HG03565 (cell line): ENCODE measurements at regions not wholly inside any gene's neighbourhood (a gene's known extent, or its start where the extent isn't known, plus 50 kb on each side); places are given as distances from the start of the nearest gene placed in this dataset.
A peak's percentile ranks its signal among the peaks of the same experiment; 100 is the strongest.

ENCODE experiments used
- ATAC-seq: cut with Tn5 transposase; IDR thresholded peaks from one replicate; pipeline ENCODE4 v1.9.1; 2021; ENCODE audit warnings: mild to moderate bottlenecking, moderate library complexity; ENCODE audit not compliant: unreplicated experiment

DNA sequence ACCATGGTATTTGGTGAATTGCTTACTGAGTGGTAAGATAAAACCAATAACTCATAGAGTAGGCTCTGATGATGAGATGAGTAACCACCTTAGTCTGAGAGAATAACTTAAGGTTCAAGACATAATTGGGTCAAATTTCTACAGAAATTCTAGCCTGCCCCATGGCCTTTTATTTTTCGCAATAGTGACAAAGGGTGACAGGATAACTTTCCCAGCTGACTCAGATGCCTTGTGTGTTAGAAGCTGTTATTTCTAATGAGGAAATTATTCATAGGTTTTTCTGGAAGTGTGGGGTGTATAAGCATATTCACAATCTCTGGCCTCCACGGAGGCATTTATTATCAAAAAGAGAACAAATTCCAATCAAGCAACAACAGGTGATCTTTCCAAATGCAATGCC, 159.0 kb downstream of the NUP35 start:
- ATAC-seq: no peak

DNA sequence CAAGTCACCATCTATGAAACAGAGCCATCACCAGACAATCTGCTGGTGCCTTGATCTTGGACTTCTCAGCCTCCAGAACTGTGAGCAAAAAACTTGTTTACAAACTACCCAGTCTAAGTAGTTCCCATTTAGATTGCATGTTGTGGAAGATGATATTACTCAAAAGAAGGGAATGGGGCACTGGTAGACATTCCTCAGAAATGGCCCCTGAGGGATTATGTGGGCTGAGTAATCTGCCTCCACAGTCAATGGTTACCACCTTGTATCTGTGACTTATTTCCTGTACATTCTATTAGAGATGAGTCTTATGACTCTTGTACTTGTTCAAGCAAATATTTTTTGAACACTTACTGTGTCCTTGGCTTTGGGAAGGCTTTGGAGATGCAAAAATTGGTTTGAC, 160.4 kb downstream of the NUP35 start:
- ATAC-seq: no peak

- no peak for ATAC-seq
These were observed 167.2 kb downstream of the NUP35 start for GRCh38 chr2:183291436-183291835.

DNA sequence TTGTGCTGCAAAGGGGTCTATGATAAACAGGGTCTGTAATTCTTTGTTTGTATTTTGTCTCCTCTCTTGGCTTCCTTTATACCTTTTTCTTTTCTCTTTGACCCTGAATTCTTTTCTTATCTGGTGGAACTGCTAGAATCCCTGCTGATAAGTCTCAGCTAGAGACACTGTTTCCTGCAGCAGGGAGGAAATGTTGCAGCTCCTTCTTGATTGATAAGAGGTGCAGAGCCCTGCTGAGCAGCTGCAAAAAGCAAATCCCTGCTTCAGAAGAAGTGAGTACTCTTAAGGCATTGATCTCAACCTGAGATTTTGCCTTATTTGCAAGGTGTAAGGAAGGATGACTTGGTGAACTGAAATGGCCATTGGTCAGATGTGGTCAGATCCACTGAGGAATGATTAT, 167.8 kb downstream of the NUP35 start:
- ATAC-seq: no peak

GRCh38 chr2:183339311-183339710, 215.1 kb downstream of the NUP35 start:
- no peak for ATAC-seq

GRCh38 chr2:183341057-183341456, 216.8 kb downstream of the NUP35 start:
- no peak for ATAC-seq

DNA sequence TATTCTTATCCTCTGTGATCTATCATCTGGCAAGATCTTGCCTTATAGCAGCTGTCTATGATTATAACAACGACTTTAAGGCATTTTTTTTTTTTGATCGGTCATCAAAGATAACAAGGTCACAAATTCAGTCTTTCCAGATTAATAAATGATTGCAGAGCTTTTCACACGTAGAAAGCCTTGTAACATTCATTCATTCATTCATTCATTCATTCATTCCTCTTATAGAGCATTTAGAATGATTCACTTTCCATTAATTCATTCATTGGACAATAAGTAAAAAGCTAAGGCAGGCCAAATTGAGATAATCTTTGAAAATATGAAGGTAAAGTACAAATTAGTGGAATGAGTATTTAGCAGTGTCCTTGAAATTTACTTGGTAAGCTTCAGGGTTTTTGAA, 223.7 kb downstream of the NUP35 start:
- ATAC-seq: peak; percentile 2

- peak; percentile 76 for ATAC-seq
These were observed 224.2 kb downstream of the NUP35 start for GRCh38 chr2:183348492-183348891.

DNA sequence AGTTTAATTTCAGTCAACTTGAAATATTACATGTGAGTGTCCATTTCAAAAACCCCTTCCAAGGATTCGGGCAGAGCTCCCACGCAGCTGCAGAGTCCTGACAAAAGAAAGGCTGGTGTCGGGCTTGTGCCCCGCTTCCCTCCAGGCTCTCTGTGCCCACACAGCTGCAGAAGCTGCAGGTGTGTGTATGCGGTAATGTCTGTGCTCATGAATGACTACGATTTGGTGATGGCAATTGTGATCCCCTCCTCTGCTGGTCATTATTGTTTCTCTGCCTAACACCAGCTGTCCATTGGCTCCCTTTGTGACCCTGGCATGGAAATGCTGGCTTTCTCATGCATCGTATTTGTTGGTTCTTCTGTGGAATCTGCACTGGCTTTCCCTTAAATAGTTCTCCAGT, 224.8 kb downstream of the NUP35 start:
- no peak for ATAC-seq

DNA sequence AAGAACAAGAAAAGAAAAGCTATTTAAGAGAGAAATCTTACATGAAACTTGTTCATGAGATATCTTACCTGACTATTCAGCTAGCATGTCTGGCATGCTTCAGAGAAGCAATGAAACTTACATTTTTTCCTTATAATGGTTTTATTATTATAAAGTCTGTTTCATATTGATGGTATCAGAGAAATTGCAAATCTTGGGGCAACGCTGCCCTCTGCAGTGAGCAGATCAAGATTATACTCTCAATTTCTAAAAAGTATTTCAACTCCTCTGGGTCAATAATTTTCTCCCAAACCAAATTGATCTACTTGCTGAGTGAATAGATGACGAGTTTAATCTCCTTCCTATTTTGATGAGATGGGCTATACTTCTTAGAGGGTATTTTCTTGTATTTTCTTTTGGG, 235.6 kb downstream of the NUP35 start:
- no peak for ATAC-seq

GRCh38 chr2:183371545-183371944, 247.3 kb downstream of the NUP35 start:
- ATAC-seq: no peak

DNA sequence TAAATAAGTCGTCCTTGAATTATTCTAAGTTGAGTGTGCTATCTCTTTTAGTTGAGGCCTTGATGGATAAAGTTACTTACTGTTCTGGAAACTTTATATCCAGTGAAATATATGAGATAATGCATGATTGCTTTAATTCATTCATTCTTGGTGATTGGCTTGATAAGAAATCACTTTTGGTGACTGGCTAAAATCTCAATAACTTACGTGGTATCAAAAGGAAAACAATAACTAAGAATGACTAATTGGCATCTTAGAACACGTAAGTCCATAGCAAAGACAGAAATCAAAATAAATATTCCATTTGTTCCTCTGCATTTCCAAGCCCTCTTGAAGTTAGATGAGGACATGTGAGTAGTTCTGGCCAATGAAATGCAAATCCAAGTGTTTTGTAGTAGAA, 251.6 kb downstream of the NUP35 start:
- no peak for ATAC-seq

- peak; percentile 57 for ATAC-seq
These were observed 259.6 kb downstream of the NUP35 start for GRCh38 chr2:183383854-183384253.

GRCh38 chr2:183389546-183390080, 265.4 kb downstream of the NUP35 start:
- no peak for ATAC-seq

- ATAC-seq: no peak
These were observed 265.9 kb downstream of the NUP35 start for GRCh38 chr2:183390109-183390508.

DNA sequence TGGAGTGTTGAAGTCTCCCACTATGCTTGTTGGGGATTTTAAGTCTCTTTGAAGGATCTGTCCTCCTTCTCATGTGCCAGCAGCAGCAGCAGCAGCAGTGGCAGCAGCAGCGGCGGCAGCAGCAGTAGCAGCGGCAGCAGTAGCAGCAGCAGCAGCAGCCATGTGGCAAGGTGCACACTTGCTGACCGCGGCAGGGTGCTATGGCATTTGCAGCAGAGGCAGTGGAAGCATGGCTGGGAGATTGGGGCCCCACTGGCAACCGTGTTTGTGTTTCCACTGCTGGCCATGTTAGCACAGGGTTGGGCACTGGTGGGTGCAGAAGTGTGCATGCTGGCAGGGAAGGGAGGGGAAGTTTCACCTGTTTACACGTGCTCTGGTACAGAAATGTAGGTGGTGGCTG, 280.1 kb downstream of the NUP35 start:
- no peak for ATAC-seq

GRCh38 chr2:183408562-183408961, 284.3 kb downstream of the NUP35 start:
- no peak for ATAC-seq

DNA sequence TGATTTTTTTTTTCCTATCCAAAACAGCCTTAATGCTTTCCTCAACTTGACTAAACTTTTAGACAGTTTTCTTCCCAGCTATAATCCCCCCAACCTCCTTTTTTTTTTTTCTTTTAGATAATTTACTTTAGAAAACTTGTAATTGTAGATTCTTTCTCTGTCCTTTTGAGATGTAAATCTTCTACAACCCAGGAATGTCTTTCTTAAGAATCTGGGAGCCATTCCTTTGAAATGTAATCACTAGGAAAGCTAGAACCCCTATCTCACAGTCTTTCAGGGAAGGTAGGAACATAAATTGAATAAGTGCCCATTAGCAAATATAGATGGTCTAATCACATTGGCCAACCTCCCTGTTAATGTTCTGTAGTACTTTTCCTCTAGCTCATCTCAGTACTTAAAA, 285.4 kb downstream of the NUP35 start:
- no peak for ATAC-seq

- no peak for ATAC-seq
These were observed 292.5 kb downstream of the NUP35 start for GRCh38 chr2:183416753-183417152.

GRCh38 chr2:183426825-183427224, 302.6 kb downstream of the NUP35 start:
- no peak for ATAC-seq

GRCh38 chr2:183427558-183427957, 303.3 kb downstream of the NUP35 start:
- no peak for ATAC-seq

DNA sequence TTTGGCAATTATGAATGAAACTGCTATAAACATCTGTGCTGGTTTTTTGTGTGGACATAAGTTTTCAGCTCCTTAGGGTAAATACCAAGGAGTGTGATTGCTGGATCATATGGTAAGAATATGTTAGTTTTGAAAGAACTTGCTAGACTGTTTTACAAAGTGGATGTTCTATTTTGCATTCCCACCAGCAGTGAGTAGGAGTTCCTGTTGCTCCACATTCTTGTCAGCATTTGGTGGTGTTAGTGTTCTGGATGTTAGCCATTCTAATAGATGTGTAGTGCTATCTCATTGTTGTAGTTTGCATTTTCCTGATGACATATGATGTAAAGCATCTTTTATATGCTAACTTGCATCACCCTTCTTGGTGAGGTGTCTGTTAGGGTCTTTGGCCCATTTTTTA, 304.6 kb downstream of the NUP35 start:
- ATAC-seq: no peak

- no peak for ATAC-seq
These were observed 314.3 kb downstream of the NUP35 start for GRCh38 chr2:183438541-183438940.

DNA sequence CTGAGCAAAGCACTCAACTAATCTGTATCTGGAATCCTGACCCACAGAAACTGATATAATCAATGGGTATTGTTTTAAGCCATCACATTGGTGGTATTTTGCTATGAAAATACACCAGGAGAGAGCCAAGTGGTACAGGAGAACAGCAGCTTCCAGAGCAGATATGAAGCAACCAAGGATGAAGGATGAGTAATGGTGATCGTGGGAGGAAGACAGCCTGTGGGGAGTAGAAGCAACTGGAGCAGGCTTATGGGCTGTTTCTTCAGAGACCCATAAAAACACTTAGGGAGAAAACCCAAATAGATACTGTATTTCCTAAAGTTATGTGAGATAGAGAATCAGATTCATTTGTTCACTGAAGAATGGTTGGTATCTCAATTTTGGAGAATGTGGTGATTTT, 330.8 kb downstream of the NUP35 start:
- no peak for ATAC-seq
